Fibroblast of lung (primary cell): ENCODE measurements at regions not wholly inside any gene's neighbourhood (a gene's known extent, or its start where the extent isn't known, plus 50 kb on each side); places are given as distances from the start of the nearest gene placed in this dataset.

Experiments
- CTCF ChIP-seq, 2 donors: IDR thresholded peaks in 1 of 2; conservative IDR thresholded peaks in 1 of 2; 1 replicate in 1 of 2; 2 replicates in 1 of 2; pipeline ENCODE4 v1.5.1; 2011 to 2012; ENCODE audit warnings: low read length in 2 of 2, control low read depth in 1 of 2, inconsistent platforms in 1 of 2, low read depth in 1 of 2, mild to moderate bottlenecking in 1 of 2
- EZH2 ChIP-seq: IDR thresholded peaks from 2 replicates; pipeline ENCODE4 v1.5.1; 2012; ENCODE audit warnings: low read length, control low read depth, mild to moderate bottlenecking; ENCODE audit errors: missing control alignments

GRCh38 chr1:227411066-227411465 is 92.8 kb upstream of the CDC42BPA start:
- TF ChIP-seq CTCF (conservative IDR thresholded peaks at IDR 0.05 in 1 of 2, IDR thresholded peaks at IDR 0.05 in 1 of 2; ENCODE audit: low read depth in 1 of 2, low read length in 2 of 2) (no peak), EZH2 (no peak)
